ENCODE measurements at regions not wholly inside any gene's neighbourhood (a gene's known extent, or its start where the extent isn't known, plus 50 kb on each side); places are given as distances from the start of the nearest gene placed in this dataset.

DNA sequence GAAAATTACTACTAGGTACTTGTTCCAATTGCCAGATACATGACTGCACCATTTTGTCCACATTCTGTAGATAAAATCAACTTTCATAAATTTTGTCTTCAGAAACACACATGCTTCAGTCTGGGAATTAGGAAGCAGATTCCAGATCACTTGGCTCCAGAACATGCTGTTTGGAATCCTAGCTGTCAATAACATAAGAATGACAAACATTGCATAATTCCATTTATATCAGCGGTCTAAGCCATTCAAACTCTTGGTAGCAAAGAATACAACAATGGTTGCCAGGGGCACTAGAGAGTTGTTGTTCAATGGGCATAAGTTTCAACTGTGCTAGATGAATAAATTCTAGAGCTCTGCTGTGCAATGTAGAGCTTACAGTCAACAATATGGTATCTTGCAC is 1112.1 kb upstream of the AGA start:
- Histone ChIP-seq H2AFZ (ENCODE audit: low read depth, low read length, poor library complexity, severe bottlenecking) (no peak overlapping the region), H3K4me2 (ENCODE audit: low read length) (no peak overlapping the region), H3K79me2 (ENCODE audit: insufficient read depth, low read length) (no peaks in the 10 kb centered on the region), H3K4me1 (ENCODE audit: control insufficient read depth in 1 of 2, insufficient read depth in 2 of 2, low read length in 2 of 2) (peaks cover 4 to 11% of the 10 kb centered on the region in 2 experiments; a peak in 3 of 4 replicates), H3K9me3 (ENCODE audit: control insufficient read depth in 1 of 2, insufficient read depth in 1 of 2, low read depth in 1 of 2, low read length in 2 of 2) (no peaks in the 10 kb centered on the region), H3K9ac (ENCODE audit: low read length) (no peak overlapping the region), H3K36me3 (ENCODE audit: control insufficient read depth in 1 of 2, insufficient read depth in 2 of 2, low read length in 2 of 2) (no peaks in the 10 kb centered on the region), H3K9me2 (ENCODE audit: insufficient read depth) (no peaks in the 10 kb centered on the region), H3K27ac (ENCODE audit: low read depth, low read length) (no peak overlapping the region), H4K20me1 (ENCODE audit: insufficient read depth) (no peaks in the 10 kb centered on the region), H3K27me3 (ENCODE audit: insufficient read depth, low read length) (no peaks in the 10 kb centered on the region), H3K4me3 (replicated peaks in 1 of 2; ENCODE audit: low read depth in 1 of 2, low read length in 2 of 2) (no peak overlapping the region)
- DNase-seq (ENCODE audit: low read depth, low spot score) (no peak), ATAC-seq (no peak)
- POLR2A ChIA-PET = no interaction called here
- RAD21 ChIA-PET (ENCODE audit: low non-redundant PET in 1 of 2, low total read pairs in 2 of 2, uncharacterized antibody in 2 of 2, unreplicated experiment in 2 of 2) = no interaction called here
- CTCF ChIA-PET = no interaction called here
- intact Hi-C loops (cut with micrococcal nuclease) = no loop called here
- no peak for TF ChIP-seq SP1 (IDR thresholded peaks at IDR 0.05; ENCODE audit: low read depth)
- TF ChIP-seq, protein P1, sequence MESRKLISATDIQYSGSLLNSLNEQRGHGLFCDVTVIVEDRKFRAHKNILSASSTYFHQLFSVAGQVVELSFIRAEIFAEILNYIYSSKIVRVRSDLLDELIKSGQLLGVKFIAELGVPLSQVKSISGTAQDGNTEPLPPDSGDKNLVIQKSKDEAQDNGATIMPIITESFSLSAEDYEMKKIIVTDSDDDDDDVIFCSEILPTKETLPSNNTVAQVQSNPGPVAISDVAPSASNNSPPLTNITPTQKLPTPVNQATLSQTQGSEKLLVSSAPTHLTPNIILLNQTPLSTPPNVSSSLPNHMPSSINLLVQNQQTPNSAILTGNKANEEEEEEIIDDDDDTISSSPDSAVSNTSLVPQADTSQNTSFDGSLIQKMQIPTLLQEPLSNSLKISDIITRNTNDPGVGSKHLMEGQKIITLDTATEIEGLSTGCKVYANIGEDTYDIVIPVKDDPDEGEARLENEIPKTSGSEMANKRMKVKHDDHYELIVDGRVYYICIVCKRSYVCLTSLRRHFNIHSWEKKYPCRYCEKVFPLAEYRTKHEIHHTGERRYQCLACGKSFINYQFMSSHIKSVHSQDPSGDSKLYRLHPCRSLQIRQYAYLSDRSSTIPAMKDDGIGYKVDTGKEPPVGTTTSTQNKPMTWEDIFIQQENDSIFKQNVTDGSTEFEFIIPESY (IDR thresholded peaks at IDR 0.05; ENCODE audit: extremely low read depth, insufficient replicate concordance, low read length) = no peak
- no peak for TF ChIP-seq RAD21 (IDR thresholded peaks at IDR 0.05; ENCODE audit: low read depth)
- TF ChIP-seq EZH2phosphoT487 (IDR thresholded peaks at IDR 0.05; ENCODE audit: borderline replicate concordance) = no peak
- no peak for TF ChIP-seq ZFX (IDR thresholded peaks at IDR 0.05)
- no peak for TF ChIP-seq TCF7L2 (IDR thresholded peaks at IDR 0.05; ENCODE audit: borderline replicate concordance, extremely low read depth, insufficient read depth, insufficient read length)
- no peak for TF ChIP-seq EGR1 (IDR thresholded peaks at IDR 0.05; ENCODE audit: low read depth)
- TF ChIP-seq EZH2 (IDR thresholded peaks at IDR 0.05) = no peak
- no peak for TF ChIP-seq ZNF274 (IDR thresholded peaks at IDR 0.05; ENCODE audit: low read depth, low read length)
- no peak for TF ChIP-seq SIN3A (IDR thresholded peaks at IDR 0.05; ENCODE audit: low read depth)
- TF ChIP-seq YY1 (IDR thresholded peaks at IDR 0.05; ENCODE audit: extremely low read depth, insufficient replicate concordance, low read depth, low read length) = no peak
- TF ChIP-seq, protein P2, sequence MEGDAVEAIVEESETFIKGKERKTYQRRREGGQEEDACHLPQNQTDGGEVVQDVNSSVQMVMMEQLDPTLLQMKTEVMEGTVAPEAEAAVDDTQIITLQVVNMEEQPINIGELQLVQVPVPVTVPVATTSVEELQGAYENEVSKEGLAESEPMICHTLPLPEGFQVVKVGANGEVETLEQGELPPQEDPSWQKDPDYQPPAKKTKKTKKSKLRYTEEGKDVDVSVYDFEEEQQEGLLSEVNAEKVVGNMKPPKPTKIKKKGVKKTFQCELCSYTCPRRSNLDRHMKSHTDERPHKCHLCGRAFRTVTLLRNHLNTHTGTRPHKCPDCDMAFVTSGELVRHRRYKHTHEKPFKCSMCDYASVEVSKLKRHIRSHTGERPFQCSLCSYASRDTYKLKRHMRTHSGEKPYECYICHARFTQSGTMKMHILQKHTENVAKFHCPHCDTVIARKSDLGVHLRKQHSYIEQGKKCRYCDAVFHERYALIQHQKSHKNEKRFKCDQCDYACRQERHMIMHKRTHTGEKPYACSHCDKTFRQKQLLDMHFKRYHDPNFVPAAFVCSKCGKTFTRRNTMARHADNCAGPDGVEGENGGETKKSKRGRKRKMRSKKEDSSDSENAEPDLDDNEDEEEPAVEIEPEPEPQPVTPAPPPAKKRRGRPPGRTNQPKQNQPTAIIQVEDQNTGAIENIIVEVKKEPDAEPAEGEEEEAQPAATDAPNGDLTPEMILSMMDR (IDR thresholded peaks at IDR 0.05 in 2 of 3, conservative IDR thresholded peaks at IDR 0.05 in 1 of 3; ENCODE audit: borderline replicate concordance in 1 of 3, insufficient read depth in 1 of 3, low read depth in 2 of 3, low read length in 2 of 3) = no peak
- TF ChIP-seq, protein P3, sequence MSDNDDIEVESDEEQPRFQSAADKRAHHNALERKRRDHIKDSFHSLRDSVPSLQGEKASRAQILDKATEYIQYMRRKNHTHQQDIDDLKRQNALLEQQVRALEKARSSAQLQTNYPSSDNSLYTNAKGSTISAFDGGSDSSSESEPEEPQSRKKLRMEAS (IDR thresholded peaks at IDR 0.05) = no peak
- no peak for TF ChIP-seq ELF1 (IDR thresholded peaks at IDR 0.05; ENCODE audit: borderline replicate concordance, low read depth)
- TF ChIP-seq CBX3 (IDR thresholded peaks at IDR 0.05; ENCODE audit: low read depth) = no peak
- BruUV-seq (replicated peaks) = no TSS peak

All from HCT116 (cell line).